GM19463 (cell line): ENCODE measurements at regions not wholly inside any gene's neighbourhood (a gene's known extent, or its start where the extent isn't known, plus 50 kb on each side); places are given as distances from the start of the nearest gene placed in this dataset.

Experiments
- ATAC-seq: cut with Tn5 transposase; IDR thresholded peaks from one replicate; pipeline ENCODE4 v1.9.1; 2021; ENCODE audit warnings: mild to moderate bottlenecking, moderate library complexity; ENCODE audit not compliant: unreplicated experiment

GRCh38 chr13:71090990-71091389 is 776.0 kb downstream of the DACH1 start:
- ATAC-seq = no peak

DNA sequence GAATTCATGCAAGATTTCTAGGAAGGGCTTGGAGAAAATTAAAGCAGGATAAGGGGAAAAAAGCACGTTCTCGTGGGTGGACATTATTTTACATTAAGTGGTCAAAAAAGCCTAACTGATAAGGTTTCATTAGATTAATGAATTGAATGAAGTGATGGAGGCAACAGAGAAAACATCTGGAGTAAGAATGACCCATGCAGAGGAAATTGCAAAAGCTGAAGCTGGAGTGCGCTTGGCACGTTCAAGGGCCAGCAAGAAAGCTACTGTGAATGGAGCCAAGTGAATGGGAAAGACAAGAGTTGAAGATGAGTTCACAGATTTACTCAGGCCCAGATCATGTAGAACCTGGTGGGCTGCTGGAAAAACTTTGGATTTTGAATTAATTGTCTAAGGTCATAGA is 777.9 kb downstream of the DACH1 start:
- ATAC-seq = no peak

GRCh38 chr13:71087432-71087831 is 779.6 kb downstream of the DACH1 start:
- ATAC-seq = no peak

DNA sequence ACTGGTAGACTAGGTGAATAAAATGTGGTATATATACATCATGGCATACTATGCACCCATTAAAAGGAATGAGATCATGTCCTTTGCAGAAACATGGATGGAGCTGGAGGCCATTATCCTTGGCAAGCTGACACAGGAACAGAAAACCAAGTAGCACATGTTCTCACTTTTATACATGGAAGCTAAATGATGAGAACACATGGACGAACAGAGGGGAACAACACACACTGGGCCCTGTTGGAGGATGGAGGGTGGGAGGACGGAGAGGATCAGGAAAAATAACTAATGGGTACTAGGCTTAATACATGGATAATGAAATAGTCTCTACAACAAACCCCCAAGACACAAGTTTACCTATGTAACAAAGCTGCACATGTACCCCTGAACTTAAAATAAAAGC is 780.0 kb downstream of the DACH1 start:
- no peak for ATAC-seq

DNA sequence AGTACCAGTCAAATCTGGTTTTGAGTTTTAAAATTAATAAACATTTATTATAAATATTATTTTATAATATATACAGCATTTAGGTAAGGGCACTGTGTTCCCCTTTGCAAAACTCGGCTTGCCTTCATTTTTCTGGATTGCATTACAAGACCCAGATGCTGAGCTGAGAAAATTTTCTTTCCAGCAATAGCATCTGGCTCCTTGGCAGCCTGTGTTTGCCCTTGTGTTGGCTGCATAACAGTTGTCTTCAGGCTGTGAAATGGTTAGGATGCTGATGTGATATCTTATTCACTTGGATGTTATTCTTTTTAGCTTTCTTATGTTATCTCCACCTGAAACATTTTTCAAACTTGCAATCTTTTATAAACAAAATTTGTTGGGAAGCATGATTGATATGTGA is 784.4 kb downstream of the DACH1 start:
- no peak for ATAC-seq

- ATAC-seq = no peak
Measured at GRCh38 chr13:71079638-71080037, 787.4 kb downstream of the DACH1 start.

GRCh38 chr13:71068041-71068440 is 799.0 kb downstream of the DACH1 start:
- no peak for ATAC-seq

DNA sequence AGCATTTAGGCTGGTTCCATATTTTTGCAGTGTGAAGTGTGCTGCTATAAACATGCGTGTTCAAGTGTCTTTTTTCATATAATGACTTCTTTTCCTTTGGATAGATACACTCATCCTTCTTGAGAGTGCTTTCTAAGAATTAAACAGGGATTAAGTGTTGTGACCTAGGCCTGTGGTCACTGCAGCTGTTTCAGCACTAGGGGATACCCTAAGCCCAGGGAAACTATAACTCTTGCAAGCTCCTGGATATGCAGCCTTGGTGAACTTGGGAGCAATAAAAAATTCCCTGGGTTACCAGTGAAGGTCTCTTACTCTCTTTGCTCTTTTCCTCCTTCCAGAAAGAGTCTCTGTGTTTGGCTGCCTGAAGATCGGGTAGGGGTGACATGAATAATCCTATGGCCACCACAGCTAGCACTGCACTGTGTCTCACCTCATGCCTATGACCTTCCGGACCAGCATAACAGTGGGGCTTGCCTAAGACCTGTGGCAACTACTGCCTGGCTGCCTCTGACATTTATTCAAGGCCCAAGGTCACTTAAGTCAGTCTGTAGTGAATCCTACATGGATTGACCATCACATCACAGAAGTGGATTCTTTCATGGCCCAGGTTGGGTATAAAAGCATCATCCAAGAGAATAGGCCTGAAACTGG is 799.7 kb downstream of the DACH1 start:
- ATAC-seq = no peak

GRCh38 chr13:71056581-71056980 is 810.4 kb downstream of the DACH1 start:
- ATAC-seq = no peak

DNA sequence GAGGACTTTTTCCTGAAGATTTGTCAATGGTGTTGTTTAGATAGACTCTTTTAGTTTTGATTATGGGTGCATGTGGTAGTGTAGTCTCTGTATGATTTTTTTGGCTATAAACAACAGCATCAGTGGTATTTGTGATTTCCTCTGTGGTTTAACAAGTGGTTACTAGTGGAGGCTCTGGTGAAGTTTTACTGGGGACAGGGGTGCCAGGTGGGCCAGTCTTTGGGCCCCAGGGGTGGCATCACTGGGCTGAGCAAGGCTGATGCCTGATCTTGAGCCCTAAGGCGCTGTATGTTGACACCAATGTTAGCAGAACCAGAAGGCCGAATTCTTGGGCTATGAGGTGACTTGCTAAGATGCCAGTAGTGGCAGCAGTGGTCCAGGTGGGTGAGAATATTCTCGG is 811.4 kb downstream of the DACH1 start:
- ATAC-seq = no peak

DNA sequence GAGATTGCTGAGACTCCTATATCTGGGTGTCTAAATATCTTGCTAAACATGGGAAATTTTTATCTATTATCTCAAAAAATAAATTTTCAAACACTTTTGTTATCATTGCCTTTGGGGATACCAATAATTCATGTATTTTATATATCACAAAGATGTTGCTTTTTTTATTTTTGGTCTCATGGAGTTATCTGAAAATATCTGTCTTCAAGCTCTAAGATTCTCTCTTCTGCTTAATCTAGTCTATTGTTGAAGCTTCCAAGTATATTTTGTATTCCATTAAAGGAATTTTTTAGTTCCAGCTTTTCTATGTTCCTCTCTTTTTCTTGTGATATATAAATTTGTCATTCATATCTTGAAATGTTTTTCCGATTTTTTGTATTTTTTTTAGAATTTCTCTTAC is 812.0 kb downstream of the DACH1 start:
- no peak for ATAC-seq

- ATAC-seq = peak; percentile 65
Measured at GRCh38 chr13:71054358-71054757, 812.6 kb downstream of the DACH1 start.

DNA sequence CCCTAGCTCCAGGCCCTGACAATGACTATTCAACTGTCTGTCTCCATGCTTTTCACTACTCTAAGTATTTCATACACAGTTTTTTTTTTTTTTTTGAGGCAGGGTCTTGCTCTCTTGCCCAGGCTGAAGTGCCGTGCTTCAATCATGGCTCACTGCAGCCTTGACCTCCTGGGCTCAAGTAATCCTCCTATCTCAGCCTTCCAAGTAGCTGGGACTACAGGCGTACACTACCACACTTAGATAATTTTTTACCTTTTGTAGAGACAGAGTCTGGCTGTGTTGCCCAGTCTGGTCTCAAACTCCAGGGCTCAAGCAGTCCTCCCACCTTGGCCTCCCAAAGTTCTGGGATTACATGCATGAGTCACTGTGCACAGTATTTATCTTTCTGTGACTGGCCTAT is 815.4 kb downstream of the DACH1 start:
- no peak for ATAC-seq

DNA sequence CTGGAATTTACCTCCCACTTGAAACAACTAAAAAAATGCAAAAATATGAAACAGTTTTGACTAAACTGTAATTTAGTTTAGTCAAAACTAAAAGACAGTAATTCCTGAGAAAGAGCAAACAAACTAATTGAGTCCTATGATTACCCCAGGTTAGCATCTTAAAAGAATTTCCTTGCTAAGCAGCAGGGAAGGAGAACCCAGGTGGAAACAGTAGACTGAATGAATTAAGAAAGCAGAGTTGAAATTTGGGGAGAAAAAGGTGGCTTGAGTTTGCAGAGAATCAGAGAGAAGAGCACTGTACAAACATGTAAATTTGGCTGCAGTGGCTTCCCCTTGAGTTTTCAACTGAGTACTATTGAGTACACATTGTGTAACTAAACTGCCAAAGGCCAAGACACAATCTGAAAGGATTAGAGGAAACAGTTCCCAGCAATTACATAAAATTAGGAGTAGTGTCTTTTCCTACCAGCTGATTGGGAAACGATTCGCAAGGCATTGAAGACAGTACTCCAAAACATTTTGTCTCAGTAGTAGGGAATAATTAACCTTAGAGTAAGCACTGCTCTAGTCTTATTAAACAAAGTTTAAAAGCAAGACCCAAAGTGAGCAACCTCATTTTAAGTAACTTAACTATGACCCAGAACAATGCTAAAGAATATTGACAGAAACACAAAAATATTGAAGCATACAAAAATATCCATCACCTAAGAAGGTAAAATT is 820.5 kb downstream of the DACH1 start:
- no peak for ATAC-seq

- no peak for ATAC-seq
Measured at GRCh38 chr13:71045101-71045500, 821.9 kb downstream of the DACH1 start.

- no peak for ATAC-seq
Measured at GRCh38 chr13:71039440-71039839, 827.6 kb downstream of the DACH1 start.

GRCh38 chr13:71034018-71034417 is 833.0 kb downstream of the DACH1 start:
- no peak for ATAC-seq

DNA sequence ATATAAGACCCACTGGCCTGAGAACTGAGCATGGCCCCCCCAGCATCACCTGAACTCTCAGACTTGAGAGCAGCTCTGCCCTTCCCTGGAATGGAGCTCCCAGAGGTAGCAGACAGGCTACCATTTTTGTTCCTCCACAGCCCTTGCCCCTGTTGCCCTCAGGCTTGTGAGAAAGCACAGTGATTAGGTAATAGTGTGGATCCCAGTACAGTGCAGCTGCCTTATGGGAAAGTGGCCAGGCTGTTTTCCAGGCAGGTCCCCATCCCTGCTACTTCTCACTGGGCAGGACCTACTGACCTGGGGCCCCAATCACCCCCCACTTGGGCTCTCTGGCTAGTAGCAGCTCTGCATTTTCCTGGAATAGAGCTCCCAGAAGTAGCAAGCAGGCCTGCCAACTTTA is 834.0 kb downstream of the DACH1 start:
- ATAC-seq = no peak

DNA sequence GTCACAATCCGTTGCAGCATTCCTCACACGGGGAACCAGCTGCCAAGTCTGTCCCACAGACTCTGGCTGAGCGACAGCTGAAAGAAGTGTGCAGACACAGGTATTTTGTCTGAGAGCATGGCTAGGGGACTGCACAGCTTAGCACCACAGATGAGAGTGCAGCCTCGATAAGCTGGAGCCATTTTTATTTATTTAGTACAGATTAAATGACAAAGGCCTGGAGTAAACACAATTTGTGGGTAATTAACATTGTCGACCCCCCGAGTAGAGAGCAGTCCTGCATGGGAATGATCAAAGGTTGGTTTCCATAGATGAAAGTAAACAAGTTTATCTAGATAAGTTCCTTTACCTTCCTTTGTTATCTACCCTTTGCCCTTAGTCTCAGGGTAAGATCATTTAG is 836.2 kb downstream of the DACH1 start:
- no peak for ATAC-seq

DNA sequence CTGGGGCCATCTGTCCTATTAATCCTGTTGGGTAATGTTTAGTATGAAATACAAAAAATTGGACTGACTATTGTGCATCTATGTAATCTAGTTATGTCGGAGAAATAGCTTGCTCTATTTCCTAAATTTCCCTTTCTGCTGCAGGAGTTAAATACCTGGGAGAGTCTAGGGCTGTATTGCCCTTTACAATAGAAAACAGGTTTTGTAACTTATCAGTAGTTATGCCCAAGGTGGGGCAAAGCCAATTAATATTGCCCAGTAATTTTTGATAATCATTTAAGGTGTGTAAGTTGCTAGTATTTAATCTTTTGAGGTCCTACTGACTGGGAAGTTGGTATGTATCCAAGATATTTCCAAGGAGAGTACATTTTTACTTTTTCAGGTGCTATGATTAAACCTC is 838.1 kb downstream of the DACH1 start:
- no peak for ATAC-seq

GRCh38 chr13:71021825-71022422 is 845.1 kb downstream of the DACH1 start:
- no peak for ATAC-seq

DNA sequence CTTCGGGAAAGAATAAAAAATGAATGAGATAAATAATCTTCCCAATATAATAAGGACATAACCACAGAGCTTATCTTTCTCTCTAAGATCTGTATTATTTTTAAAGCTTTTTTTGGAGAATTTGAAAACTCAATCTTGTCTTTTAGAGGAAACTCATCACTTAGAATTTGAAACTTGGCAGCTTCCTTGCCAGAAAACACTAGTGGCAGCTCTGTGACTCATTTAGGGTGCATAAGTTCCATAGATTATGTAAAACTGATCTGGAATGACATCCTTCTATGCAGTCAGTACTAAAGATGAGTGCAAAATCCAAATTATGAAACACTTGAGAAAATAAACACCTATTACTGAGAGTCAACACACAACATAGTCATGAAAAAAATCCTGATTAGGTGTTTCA is 848.0 kb downstream of the DACH1 start:
- ATAC-seq = no peak
